GM23338 (cell line): ENCODE measurements at regions not wholly inside any gene's neighbourhood (a gene's known extent, or its start where the extent isn't known, plus 50 kb on each side); places are given as distances from the start of the nearest gene placed in this dataset.

ENCODE experiments used
- ATAC-seq: fragments of 200-7000 bp; cut with Tn5 transposase; 3 replicates; pipeline ENCODE4 v1.9.1; 2020
- DNase-seq: peaks from one replicate; pipeline ENCODE4 v3.0.0-alpha.2; 2015; ENCODE audit warnings: low spot score
- H2AFZ ChIP-seq: fragments of 200-600 bp; sonication (generic); 2 replicates; pipeline ENCODE4 v1.8.0; 2016; ENCODE audit warnings: antibody characterized with exemption, mild to moderate bottlenecking, moderate library complexity
- H3F3A ChIP-seq: fragments of 200-600 bp; sonication (generic); replicated peaks from 2 replicates; pipeline ENCODE4 v1.8.0; 2017; ENCODE audit warnings: antibody characterized with exemption, mixed run types, low read depth
- H3K27ac ChIP-seq: fragments of 200-600 bp; sonication (generic); 2 replicates; pipeline ENCODE4 v1.6.1; 2016; ENCODE audit warnings: low read depth
- H3K27me3 ChIP-seq: fragments of 200-600 bp; sonication (generic); 2 replicates; pipeline ENCODE4 v1.8.0; 2016; ENCODE audit warnings: mild to moderate bottlenecking, mixed run types, moderate library complexity; ENCODE audit not compliant: insufficient read depth
- H3K36me3 ChIP-seq: fragments of 200-600 bp; sonication (generic); 2 replicates; pipeline ENCODE4 v1.8.0; 2016; ENCODE audit warnings: mild to moderate bottlenecking; ENCODE audit not compliant: insufficient read depth
- H3K4me1 ChIP-seq: fragments of 200-600 bp; sonication (generic); 2 replicates; pipeline ENCODE4 v1.8.0; 2016; ENCODE audit warnings: mild to moderate bottlenecking, moderate library complexity; ENCODE audit not compliant: insufficient read depth
- H3K4me2 ChIP-seq: fragments of 200-600 bp; sonication (generic); 2 replicates; pipeline ENCODE4 v1.7.1; 2017; ENCODE audit warnings: mixed run types
- H3K4me3 ChIP-seq: fragments of 200-600 bp; sonication (generic); 2 replicates; pipeline ENCODE4 v1.6.1; 2016; ENCODE audit warnings: mixed run types
- H3K79me2 ChIP-seq: fragments of 200-600 bp; sonication (generic); replicated peaks from 2 replicates; pipeline ENCODE4 v1.8.0; 2017; ENCODE audit warnings: mild to moderate bottlenecking; ENCODE audit not compliant: insufficient read depth
- H3K9me2 ChIP-seq: fragments of 200-600 bp; sonication (generic); 2 replicates; pipeline ENCODE4 v1.8.0; 2017; ENCODE audit not compliant: insufficient read depth
- H4K20me1 ChIP-seq: fragments of 200-600 bp; sonication (generic); replicated peaks from 2 replicates; pipeline ENCODE4 v1.8.0; 2017; ENCODE audit warnings: mild to moderate bottlenecking; ENCODE audit not compliant: insufficient read depth
- H3K27ac Mint-ChIP-seq: 2 replicates; pipeline ENCODE4 v1.8.0; 2020; ENCODE audit warnings: inconsistent platforms, mild to moderate bottlenecking, moderate library complexity, mixed read lengths
- H3K27me3 Mint-ChIP-seq: 3 replicates; pipeline ENCODE4 v1.8.0; 2022; ENCODE audit warnings: low read depth, mild to moderate bottlenecking, moderate library complexity, mixed read lengths, inconsistent platforms; ENCODE audit not compliant: insufficient read depth, poor library complexity
- H3K36me3 Mint-ChIP-seq: 3 replicates; pipeline ENCODE4 v1.8.0; 2021; ENCODE audit warnings: low read depth, mild to moderate bottlenecking, inconsistent platforms, moderate library complexity, mixed read lengths
- H3K4me1 Mint-ChIP-seq: 3 replicates; pipeline ENCODE4 v1.8.0; 2020; ENCODE audit warnings: mild to moderate bottlenecking, inconsistent platforms, mixed read lengths
- H3K4me3 Mint-ChIP-seq: 3 replicates; pipeline ENCODE4 v1.8.0; 2021; ENCODE audit warnings: moderate library complexity, mild to moderate bottlenecking, inconsistent platforms, mixed read lengths
- H3K9me3 Mint-ChIP-seq: 3 replicates; pipeline ENCODE4 v1.8.0; 2020; ENCODE audit warnings: moderate library complexity, mild to moderate bottlenecking, inconsistent platforms, mixed read lengths
- CREB1 ChIP-seq: fragments of 250-450 bp; sonication (Bioruptor Pico); IDR thresholded peaks from 2 replicates; pipeline ENCODE4 v1.5.0; 2020; ENCODE audit warnings: low read depth, mild to moderate bottlenecking, moderate library complexity
- CTCF ChIP-seq, 2 experiments: fragments of 200-600 bp in 1 of 2; sonication (generic) in 1 of 2; conservative IDR thresholded peaks; 2 replicates each; pipeline versions ENCODE4 v1.5.1 to v1.6.1; 2016 to 2017; ENCODE audit warnings: antibody characterized with exemption in 2 of 2, low read depth in 2 of 2, mild to moderate bottlenecking in 2 of 2, moderate library complexity in 1 of 2
- ETS1 ChIP-seq: IDR thresholded peaks from 2 replicates; pipeline ENCODE4 v1.6.1; 2016; ENCODE audit warnings: antibody characterized with exemption
- EZH2 ChIP-seq: fragments of 200-600 bp; sonication (generic); IDR thresholded peaks from one replicate; pipeline ENCODE4 v1.8.0; 2017; ENCODE audit warnings: antibody characterized with exemption, mild to moderate bottlenecking, low read depth; ENCODE audit not compliant: unreplicated experiment
- EZH2phosphoT487 ChIP-seq: fragments of 200-600 bp; sonication (generic); IDR thresholded peaks from one replicate; pipeline ENCODE4 v1.8.1; 2018; ENCODE audit warnings: antibody characterized with exemption; ENCODE audit not compliant: unreplicated experiment
- JUNB ChIP-seq: IDR thresholded peaks from one replicate; pipeline ENCODE4 v1.6.1; 2016; ENCODE audit warnings: antibody characterized with exemption; ENCODE audit not compliant: unreplicated experiment
- NANOG ChIP-seq: IDR thresholded peaks from 2 replicates; pipeline ENCODE4 v1.6.1; 2016; ENCODE audit warnings: antibody characterized with exemption, borderline replicate concordance
- REST ChIP-seq: IDR thresholded peaks from one replicate; pipeline ENCODE4 v1.6.1; 2018; ENCODE audit warnings: antibody characterized with exemption; ENCODE audit not compliant: unreplicated experiment
- STAT1 ChIP-seq: IDR thresholded peaks from one replicate; pipeline ENCODE4 v1.6.1; 2016; ENCODE audit warnings: antibody characterized with exemption; ENCODE audit not compliant: unreplicated experiment
- ZNF114 ChIP-seq: fragments of 250-450 bp; sonication (Bioruptor Pico); IDR thresholded peaks from 2 replicates; pipeline ENCODE4 v1.5.0; 2020; ENCODE audit warnings: mild to moderate bottlenecking, moderate library complexity
- ZNF331 ChIP-seq: fragments of 250-450 bp; sonication (Bioruptor Pico); IDR thresholded peaks from 2 replicates; pipeline ENCODE4 v1.5.0; 2020; ENCODE audit warnings: low read depth, mild to moderate bottlenecking, moderate library complexity

DNA sequence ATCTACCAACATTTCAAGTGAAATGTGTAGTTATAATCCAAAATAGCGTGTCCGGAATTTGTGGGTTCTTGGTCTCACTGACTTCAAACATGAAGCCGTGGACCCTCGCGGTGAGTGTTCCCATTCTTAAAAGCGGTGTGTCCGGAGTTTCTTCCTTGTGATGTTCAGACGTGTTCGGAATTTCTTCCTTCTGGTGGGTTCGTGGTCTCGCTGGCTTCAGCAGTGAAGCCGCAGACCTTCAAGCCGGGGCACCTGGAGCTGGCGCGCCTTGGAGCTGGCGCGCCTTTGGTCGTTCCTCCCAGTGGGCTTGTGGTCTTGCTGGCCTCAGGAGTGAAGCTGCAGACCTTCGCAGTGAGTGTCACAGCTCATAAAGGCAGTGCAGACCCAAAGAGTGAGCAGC, 291.5 kb upstream of the EYS start (continued):
- TF ChIP-seq CTCF (conservative IDR thresholded peaks at IDR 0.05; ENCODE audit: low read depth in 2 of 2) (no peak), STAT1 (no peak), ZNF114 (CRISPR knock-in tag) (no peak)

- H3K4me3 Mint-ChIP-seq = no peak overlapping the region
- Histone ChIP-seq H3F3A (no peaks in the 10 kb centered on the region), H3K27ac (no peak overlapping the region), H3K4me1 (no peaks in the 10 kb centered on the region), H3K36me3 (no peaks in the 10 kb centered on the region), H3K27me3 (no peaks in the 10 kb centered on the region), H3K79me2 (no peaks in the 10 kb centered on the region), H3K4me2 (no peak overlapping the region), H2AFZ (no peak overlapping the region), H3K9me2 (no peaks in the 10 kb centered on the region), H4K20me1 (no peaks in the 10 kb centered on the region), H3K4me3 (no peak overlapping the region)
- H3K36me3 Mint-ChIP-seq = peaks cover 9% of the 10 kb centered on the region; the same call in 1 of the 3 replicates
- no peaks in the 10 kb centered on the region for H3K27me3 Mint-ChIP-seq
- H3K27ac Mint-ChIP-seq = no peak overlapping the region
- TF ChIP-seq CTCF (conservative IDR thresholded peaks at IDR 0.05; ENCODE audit: low read depth in 2 of 2) (no peak), JUNB (no peak), ETS1 (no peak), NANOG (no peak), CREB1 (CRISPR knock-in tag) (no peak), ZNF331 (no peak), EZH2 (no peak), STAT1 (no peak)
- peaks cover 26% of the 10 kb centered on the region for H3K9me3 Mint-ChIP-seq
- DNase-seq (no peak), ATAC-seq (no peak)
- no peaks in the 10 kb centered on the region for H3K4me1 Mint-ChIP-seq
These were observed 290.5 kb upstream of the EYS start for GRCh38 chr6:65997539-65997938.

DNA sequence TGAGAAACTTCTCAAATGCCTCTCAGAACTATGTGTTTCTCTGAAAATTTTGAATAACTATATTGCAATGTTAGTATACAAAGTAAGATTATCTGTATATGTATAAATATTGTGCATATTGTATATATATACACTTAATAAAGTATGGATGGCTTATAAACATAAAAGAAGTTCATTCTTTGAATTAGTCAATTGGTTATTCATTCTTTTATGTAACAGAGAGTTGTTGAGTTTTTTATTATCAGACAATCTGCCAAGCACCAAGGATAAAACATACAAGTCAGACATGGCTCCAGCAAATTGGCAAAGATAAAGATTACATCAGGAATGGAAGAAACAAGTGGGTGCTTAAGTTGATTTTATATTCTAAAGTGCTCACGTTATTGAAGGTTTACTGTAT, 289.1 kb upstream of the EYS start:
- Mint-ChIP-seq H3K36me3 (peaks cover 9% of the 10 kb centered on the region; the same call in 1 of the 3 replicates), H3K4me3 (no peak overlapping the region), H3K27me3 (no peaks in the 10 kb centered on the region), H3K4me1 (no peaks in the 10 kb centered on the region), H3K9me3 (peaks cover 29% of the 10 kb centered on the region), H3K27ac (no peak overlapping the region)
- no peaks in the 10 kb centered on the region for H4K20me1 ChIP-seq
- DNase-seq (no peak), ATAC-seq (no peak)
- H3K4me1 ChIP-seq = no peaks in the 10 kb centered on the region
- H3K4me3 ChIP-seq = no peak overlapping the region
- H3K9me2 ChIP-seq = no peaks in the 10 kb centered on the region
- H2AFZ ChIP-seq = no peak overlapping the region
- H3K27me3 ChIP-seq = no peaks in the 10 kb centered on the region
- H3K36me3 ChIP-seq = no peaks in the 10 kb centered on the region
- no peaks in the 10 kb centered on the region for H3K79me2 ChIP-seq
- H3K4me2 ChIP-seq = no peak overlapping the region
- no peaks in the 10 kb centered on the region for H3F3A ChIP-seq
- no peak overlapping the region for H3K27ac ChIP-seq
- no peak for TF ChIP-seq ZNF331
- no peak for TF ChIP-seq REST
- no peak for TF ChIP-seq JUNB
- no peak for TF ChIP-seq CTCF (conservative IDR thresholded peaks at IDR 0.05; ENCODE audit: low read depth in 2 of 2)
- no peak for TF ChIP-seq STAT1
- TF ChIP-seq NANOG = no peak
- no peak for TF ChIP-seq EZH2phosphoT487
- TF ChIP-seq CREB1 (CRISPR knock-in tag) = no peak
